Muscle of leg (tissue), 3 donors: ENCODE measurements at regions not wholly inside any gene's neighbourhood (a gene's known extent, or its start where the extent isn't known, plus 50 kb on each side); places are given as distances from the start of the nearest gene placed in this dataset.
A peak's percentile ranks its signal among the peaks of the same experiment; 100 is the strongest.
"Not testable (repeated sequence)": the region's sequence is repeated elsewhere in the genome, so short reads cannot be mapped to it uniquely, and the experiment has no call there.

Experiments
- DNase-seq: peaks from one replicate; pipeline ENCODE4 v3.0.0; 2013
- H3K27ac ChIP-seq: one replicate; pipeline ENCODE4 v1.5.1; 2013; ENCODE audit warnings: mild to moderate bottlenecking, low read length, control low read depth
- H3K27me3 ChIP-seq: one replicate; pipeline ENCODE4 v1.6.1; 2013; ENCODE audit warnings: low read length; ENCODE audit not compliant: control insufficient read depth, insufficient read depth
- H3K36me3 ChIP-seq: one replicate; pipeline ENCODE4 v1.6.1; 2013; ENCODE audit warnings: low read length; ENCODE audit not compliant: control insufficient read depth, insufficient read depth
- H3K4me1 ChIP-seq: one replicate; pipeline ENCODE4 v1.6.1; 2013; ENCODE audit warnings: low read length; ENCODE audit not compliant: control insufficient read depth, insufficient read depth
- H3K4me3 ChIP-seq: one replicate; pipeline ENCODE4 v1.5.1; 2013; ENCODE audit warnings: low read length, control low read depth
- H3K9me3 ChIP-seq: replicated peaks from 2 replicates; pipeline ENCODE4 v1.6.1; 2013; ENCODE audit warnings: low read depth, low read length; ENCODE audit not compliant: control insufficient read depth
- WGBS: methylation state at CpG from one replicate; pipeline ENCODE4 v1.1.5; 2013; ENCODE audit warnings: missing lambda C conversion rate; ENCODE audit not compliant: insufficient coverage; 5-methylcytosine and 5-hydroxymethylcytosine counted together

DNA sequence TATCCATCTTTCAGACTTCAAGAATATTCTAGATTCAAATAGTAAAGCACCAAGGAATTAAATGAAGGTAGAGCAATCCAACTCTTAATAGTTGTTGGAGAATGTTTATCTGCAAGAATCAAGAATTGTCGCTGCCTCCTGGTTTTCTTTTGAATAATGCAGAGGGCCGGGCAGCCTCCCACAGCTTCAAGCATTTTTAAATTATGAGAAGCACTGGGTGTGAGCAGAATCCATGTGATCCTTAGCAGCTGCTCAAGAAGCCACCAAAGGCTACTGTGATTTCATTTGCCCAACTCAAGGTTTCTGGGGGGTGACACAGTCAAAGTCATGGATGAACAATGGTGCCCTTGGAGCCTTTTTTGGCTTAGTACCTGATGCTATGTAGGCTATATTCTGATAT is 374.9 kb downstream of the BCL2L11 start:
- not testable (repeated sequence) for H3K4me3 ChIP-seq, H3K4me1 ChIP-seq, H3K36me3 ChIP-seq, H3K27me3 ChIP-seq, H3K9me3 ChIP-seq
- peak; percentile 24 for DNase-seq
- peak overlapping the region; percentile 71 for H3K27ac ChIP-seq
- WGBS: no CpG with 5 or more reads among the region's 2 CpGs

DNA sequence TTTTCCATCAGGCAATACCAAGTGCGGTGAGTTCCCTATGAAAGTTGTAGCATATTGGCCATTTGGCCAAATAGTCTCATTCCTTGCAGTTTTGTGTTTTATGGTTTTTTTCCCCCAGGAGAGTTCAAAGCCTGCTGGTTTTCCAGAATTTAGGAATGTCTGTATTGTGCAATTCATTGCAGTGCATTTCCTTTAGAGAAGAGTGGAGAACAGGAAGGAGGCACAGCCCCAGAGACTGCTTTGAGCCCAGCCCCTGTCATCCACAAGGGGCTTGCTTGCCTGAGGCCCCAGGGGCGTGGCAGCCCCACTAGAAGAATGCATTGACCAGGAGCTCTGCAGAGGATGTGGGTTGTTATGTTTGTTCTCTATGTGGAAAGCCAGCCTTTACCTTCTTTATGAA is 375.5 kb downstream of the BCL2L11 start:
- H3K27ac ChIP-seq: peak overlapping the region; percentile 71
- not testable (repeated sequence) for H3K9me3 ChIP-seq, H3K27me3 ChIP-seq, H3K4me3 ChIP-seq, H3K36me3 ChIP-seq, H3K4me1 ChIP-seq
- no CpG with 5 or more reads among the region's 2 CpGs for WGBS
- peak; percentile 79 for DNase-seq

DNA sequence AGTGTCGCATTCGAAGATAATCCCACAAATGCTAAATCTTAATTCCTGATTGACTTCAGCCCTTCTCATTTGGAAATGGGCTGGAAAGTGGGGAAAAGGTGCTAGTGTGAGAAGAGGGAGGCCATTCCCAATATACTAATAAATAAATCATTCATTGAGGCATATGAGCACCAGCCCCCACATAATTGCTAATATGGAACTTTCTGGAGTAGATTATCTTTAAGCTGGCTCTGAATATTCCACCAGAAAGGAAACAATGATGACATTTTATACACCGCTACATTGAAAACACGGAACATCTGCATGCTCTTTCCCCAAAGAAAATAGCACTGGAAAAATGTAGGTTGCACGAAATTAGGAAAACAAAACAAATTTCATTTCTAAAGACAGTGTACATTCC is 376.1 kb downstream of the BCL2L11 start:
- H3K9me3 ChIP-seq, H3K4me3 ChIP-seq, H3K4me1 ChIP-seq, H3K36me3 ChIP-seq, H3K27me3 ChIP-seq: not testable (repeated sequence)
- WGBS: no CpG with 5 or more reads among the region's 5 CpGs
- H3K27ac ChIP-seq: peak overlapping the region; percentile 71
- DNase-seq: peak; percentile 64

DNA sequence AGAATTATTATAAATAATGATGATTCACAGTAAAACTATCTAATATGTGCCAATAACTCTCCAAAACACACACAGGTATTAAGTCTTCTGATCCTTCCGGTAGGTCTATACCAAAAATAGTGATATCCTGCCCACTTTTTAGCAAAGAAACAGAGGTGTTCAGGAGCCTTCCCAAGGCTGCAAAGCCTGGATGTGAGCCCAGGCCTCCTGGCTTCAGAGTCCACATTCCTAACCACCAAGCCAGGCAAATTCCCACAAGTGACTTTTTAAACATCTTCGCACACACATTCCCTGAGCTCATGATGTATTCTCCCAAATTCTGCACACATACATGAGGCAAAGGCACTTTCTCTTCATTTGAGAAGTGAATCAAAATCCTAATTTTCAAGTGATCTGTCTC is 376.6 kb downstream of the BCL2L11 start:
- H3K4me1 ChIP-seq, H3K9me3 ChIP-seq, H3K4me3 ChIP-seq, H3K36me3 ChIP-seq, H3K27me3 ChIP-seq: not testable (repeated sequence)
- H3K27ac ChIP-seq: peak overlapping the region; percentile 21
- WGBS: no CpG with 5 or more reads among the region's 2 CpGs
- peak; percentile 47 for DNase-seq

DNA sequence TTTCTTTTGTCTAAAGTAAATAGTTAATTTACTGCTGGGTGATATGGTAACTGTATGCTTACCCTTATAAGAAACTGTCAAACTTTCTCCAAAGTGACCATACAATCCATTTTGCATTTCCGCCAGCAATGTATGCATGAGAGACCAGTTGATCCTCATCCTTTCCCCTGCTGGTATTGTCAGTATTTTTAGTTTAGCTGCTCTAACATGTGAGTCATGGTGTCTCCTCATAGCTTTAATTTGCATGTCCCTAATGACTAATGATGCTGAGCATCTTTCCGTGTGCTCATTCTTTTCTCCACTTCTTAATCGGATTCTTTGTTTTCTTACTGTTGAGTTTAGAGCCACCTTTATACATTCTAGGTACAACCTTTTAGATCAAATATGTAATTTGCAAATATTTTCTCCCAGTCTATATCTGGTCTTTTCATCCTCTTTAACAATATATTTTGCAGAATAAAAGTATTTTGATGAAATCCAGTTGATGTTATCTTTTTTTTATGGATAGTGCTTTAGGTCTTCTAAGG is 379.9 kb downstream of the BCL2L11 start:
- not testable (repeated sequence) for H3K4me1 ChIP-seq, H3K27ac ChIP-seq, H3K4me3 ChIP-seq, H3K36me3 ChIP-seq, H3K9me3 ChIP-seq, DNase-seq, H3K27me3 ChIP-seq
- WGBS: no CpG with 5 or more reads among the region's 3 CpGs

DNA sequence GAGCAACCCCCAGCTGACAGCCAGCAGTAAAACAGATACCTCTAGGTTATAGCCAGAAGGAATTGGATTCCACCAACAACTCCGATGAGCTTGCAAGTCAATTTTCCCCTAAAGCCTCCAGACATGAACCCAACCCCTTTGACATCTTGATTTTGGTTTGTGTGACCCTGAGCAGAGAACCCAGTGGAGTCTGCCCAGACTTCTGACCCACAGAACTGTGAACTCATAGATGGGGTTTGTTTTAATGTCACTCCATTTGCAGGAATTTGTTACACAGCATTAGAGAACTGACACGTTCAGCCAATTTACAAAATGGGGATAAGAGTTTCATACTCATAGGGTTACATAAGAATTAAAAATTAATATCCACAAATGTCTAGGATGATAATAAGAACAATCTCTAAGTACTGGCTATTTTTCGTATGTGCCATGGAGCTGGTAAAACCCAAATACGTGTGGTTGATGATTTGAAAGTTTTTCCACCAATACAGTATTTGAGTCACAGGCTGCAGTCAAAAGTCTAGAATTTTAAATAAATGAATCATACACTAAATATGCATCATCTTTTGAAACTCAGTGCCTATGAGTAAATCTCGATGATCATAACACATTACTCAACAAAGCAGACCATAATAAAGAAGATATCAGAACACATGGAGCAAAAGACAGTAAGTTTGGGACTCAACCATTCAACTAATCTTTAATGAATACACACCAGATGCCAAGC is 380.0 kb downstream of the ANAPC1 start:
- H3K4me1 ChIP-seq, H3K27me3 ChIP-seq, H3K4me3 ChIP-seq, DNase-seq, H3K36me3 ChIP-seq, H3K27ac ChIP-seq, H3K9me3 ChIP-seq: not testable (repeated sequence)
- WGBS: no CpG with 5 or more reads among the region's 5 CpGs

DNA sequence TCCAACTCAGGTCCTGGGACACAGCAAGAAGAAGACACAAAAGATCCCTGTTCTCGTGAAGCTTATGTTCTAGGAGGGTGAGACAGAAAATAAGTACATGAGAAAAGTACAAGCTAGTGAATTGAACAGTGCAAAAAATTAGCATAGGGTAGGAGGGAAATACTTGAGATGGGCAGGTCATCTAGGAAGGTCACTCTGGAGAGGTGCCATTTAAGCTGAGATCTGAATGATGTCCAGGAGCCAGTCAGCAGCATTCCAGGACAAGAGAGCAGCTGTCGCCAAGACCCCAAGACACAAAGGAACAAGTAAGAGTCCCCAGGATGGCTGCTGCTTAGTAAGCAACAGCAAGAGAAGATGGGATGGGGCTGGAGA is 379.4 kb downstream of the ANAPC1 start:
- not testable (repeated sequence) for H3K4me1 ChIP-seq, DNase-seq, H3K36me3 ChIP-seq, H3K4me3 ChIP-seq, H3K27ac ChIP-seq, H3K9me3 ChIP-seq, H3K27me3 ChIP-seq
- no CpG with 5 or more reads among the region's 2 CpGs for WGBS

DNA sequence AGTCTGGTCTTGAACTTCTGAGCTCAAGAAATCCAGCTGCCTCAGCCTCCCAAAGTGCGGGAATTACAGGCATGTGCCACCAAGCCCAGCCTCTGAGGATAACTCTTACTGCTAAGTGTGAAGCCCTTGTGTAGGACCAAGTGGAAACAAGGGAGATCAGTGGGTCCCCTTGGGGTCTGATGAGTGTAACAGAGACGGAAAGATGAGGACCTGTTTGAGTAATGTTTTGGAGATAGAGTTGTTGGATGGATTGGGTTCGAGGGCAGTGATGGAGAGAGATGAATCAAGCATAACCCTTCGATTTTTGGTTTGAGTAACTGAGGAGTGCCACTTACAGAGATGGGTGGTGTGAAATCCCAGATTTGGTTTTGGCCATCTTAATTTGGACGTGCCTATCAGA is 378.7 kb downstream of the ANAPC1 start:
- not testable (repeated sequence) for H3K9me3 ChIP-seq, H3K36me3 ChIP-seq, DNase-seq, H3K4me1 ChIP-seq, H3K27ac ChIP-seq, H3K4me3 ChIP-seq, H3K27me3 ChIP-seq
- WGBS: no CpG with 5 or more reads among the region's 5 CpGs

DNA sequence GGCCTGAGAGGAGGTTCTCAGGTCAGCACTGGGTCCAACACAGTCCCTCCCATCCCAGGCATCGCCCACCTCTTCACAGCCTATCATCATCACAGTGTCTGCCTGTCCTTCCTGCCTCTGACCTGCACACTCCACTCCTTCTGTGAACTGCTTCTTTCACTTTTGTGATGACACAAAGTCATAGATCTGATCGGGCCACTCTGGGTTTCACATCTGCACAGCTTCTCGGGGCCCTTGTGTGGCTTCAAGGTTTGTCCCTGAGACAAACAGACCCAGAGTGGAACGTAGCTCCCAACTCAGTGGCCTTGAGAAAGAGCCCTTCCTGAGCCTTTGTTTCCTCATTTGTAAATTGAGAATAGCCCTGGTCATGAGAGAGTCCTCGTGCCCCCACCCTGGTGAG is 377.1 kb downstream of the ANAPC1 start:
- 80% methylated on average over 1 of the region's 5 CpGs for WGBS
- H3K4me1 ChIP-seq, H3K4me3 ChIP-seq, DNase-seq, H3K27ac ChIP-seq, H3K9me3 ChIP-seq, H3K36me3 ChIP-seq, H3K27me3 ChIP-seq: not testable (repeated sequence)

DNA sequence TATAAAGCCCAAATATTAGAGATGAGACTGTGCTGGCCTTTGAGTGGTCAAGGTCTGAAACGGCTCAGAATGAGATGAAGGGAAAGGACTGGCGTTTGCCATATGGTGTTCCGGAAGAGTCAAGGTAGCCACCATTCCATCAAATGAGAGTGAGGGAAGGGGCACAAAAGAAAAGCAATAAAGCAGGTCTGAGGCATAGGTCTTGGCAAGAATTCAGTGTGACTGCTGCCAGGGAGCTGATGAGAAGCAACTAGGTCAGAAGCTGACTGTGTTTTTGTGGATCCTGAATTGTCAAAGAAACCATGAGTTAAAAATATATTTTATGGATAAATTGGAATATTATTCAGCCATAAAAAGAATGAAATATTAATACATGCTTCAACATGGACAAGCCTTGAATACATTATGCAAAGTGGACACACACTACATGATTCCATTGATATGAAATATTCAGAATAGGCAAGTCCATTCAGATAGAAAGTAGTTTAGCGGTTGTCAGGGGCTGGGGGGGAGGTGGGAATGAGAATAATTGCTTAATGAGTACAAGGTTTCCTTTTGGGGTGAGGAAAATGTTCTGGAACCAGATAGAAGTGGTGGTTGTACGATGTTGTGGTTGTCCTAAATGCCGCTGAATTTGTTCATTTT is 374.6 kb downstream of the ANAPC1 start:
- not testable (repeated sequence) for H3K27me3 ChIP-seq, H3K9me3 ChIP-seq, H3K4me1 ChIP-seq, H3K27ac ChIP-seq, H3K4me3 ChIP-seq, H3K36me3 ChIP-seq, DNase-seq
- whole genome bisulfite sequencing: 76% methylated on average over 3 of the region's 6 CpGs

DNA sequence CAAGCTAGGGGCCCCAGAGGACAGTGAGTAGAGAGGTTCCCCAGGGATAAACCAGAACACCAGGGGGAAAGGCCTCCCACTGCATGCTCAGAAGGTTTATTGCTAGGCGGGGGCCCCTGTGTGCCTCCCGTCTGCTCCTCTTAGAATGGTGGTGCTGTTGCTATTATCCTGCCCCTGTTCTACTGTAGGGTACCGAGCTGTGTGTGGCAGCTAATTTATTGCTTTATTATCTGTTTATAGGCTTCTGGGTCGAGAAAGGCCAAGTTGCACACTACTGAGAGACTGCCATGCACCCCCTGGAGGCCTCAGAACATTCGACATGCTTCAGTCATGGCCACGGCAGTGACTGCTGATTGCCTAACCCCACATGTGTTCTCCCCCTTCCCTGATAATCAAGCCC is 373.6 kb downstream of the ANAPC1 start:
- H3K4me3 ChIP-seq, H3K9me3 ChIP-seq, H3K36me3 ChIP-seq, H3K4me1 ChIP-seq, H3K27me3 ChIP-seq, DNase-seq, H3K27ac ChIP-seq: not testable (repeated sequence)
- WGBS: no CpG with 5 or more reads among the region's 6 CpGs
